ENCODE measurements at regions not wholly inside any gene's neighbourhood (a gene's known extent, or its start where the extent isn't known, plus 50 kb on each side); places are given as distances from the start of the nearest gene placed in this dataset.
"Not testable (repeated sequence)": the region's sequence is repeated elsewhere in the genome, so short reads cannot be mapped to it uniquely, and the experiment has no call there.

DNA sequence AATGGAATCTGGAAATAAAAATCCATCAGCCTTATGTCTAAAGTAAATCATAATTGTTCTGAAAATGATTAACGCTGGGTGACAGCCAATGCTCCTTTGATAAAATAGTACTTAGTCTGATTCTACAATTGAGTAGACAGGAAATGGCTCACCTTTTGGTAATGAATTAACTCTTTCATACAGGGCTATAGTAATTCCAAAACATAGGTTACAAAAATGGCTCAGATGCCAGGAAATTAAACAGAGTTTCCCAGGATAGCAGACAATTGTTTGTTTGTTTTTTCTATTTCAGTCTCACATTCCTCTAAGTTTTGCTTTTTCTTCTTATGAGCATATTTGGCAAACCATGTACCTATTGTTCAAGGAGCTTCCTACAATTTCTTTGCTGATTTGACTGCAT, 257.2 kb upstream of the EPHA7 start:
- ATAC-seq: no peak
- intact Hi-C loops (cut with DNase I): no loop called here
- DNase-seq: no peak

DNA sequence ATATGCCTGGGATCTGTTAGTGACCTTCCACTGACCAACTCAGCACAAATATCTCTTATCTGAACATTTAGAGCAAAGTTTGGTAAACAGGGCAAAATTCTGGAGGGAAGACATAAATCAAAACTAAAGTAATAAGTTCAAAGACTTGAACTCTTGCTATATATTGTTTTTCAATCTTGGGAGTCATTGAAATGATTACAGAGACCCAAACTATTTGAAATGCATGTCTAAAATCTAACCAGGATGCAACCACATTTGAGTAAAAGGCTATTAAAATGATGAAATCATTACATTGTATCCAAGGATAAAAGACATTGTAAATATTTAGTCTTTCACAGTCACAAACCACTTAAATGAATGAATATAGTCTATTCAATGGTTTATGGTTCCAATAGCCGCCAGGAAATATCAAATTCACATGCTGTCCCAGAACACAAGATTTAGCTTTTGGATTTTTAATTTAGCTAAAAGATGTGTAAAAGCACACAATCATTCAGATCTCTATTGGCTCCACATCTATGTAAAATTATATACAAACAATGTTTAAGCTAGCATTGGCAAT, 256.6 kb upstream of the EPHA7 start:
- intact Hi-C loops (cut with DNase I): no loop called here
- DNase-seq (no peak), ATAC-seq (no peak)

GRCh38 chr6:93663111-93663510, 243.8 kb upstream of the EPHA7 start:
- ATAC-seq: no peak
- intact Hi-C loops (cut with DNase I): no loop called here

GRCh38 chr6:93654548-93654947, 235.2 kb upstream of the EPHA7 start:
- DNase-seq (no peak), ATAC-seq (no peak)
- intact Hi-C loops (cut with DNase I): no loop called here

More at GRCh38 chr6:93663111-93663510, 243.8 kb upstream of the EPHA7 start:
- DNase-seq: no peak

GRCh38 chr6:93644611-93645010, 225.3 kb upstream of the EPHA7 start:
- intact Hi-C loops (cut with DNase I): no loop called here
- DNase-seq: no peak
- ATAC-seq: no peak

GRCh38 chr6:93639126-93639525, 219.8 kb upstream of the EPHA7 start:
- intact Hi-C loops (cut with DNase I): no loop called here
- no peak for ATAC-seq
- no peak for DNase-seq

DNA sequence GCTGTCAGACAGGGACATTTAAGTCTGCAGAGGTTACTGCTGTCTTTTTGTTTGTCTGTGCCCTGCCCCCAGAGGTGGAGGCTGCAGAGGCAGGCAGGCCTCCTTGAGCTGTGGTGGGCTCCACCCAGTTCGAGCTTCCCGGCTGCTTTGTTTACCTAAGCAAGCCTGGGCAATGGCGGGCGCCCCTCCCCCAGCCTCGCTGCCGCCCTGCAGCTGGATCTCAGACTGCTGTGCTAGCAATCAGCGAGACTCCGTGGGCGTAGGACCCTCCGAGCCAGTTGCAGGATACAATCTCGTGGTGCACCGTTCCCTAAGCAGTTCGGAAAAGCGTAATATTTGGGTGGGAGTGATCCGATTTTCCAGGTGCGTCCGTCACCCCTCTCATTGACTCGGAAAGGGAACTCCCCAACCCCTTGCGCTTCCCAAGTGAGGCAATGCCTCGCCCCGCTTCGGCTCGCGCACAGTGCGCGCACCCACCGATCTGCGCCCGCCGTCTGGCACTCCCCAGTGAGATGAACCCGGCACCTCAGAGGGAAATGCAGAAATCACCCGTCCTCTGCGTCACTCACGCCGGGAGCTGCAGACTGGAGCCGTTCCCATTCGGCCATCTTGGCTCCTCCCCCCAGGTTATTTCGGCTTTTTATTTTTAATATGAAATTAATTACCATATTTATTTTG, 217.8 kb upstream of the EPHA7 start:
- DNase-seq; intact Hi-C loops (cut with DNase I): not testable (repeated sequence)

GRCh38 chr6:93624408-93624807, 205.0 kb upstream of the EPHA7 start:
- ATAC-seq (no peak), DNase-seq (no peak)
- intact Hi-C loops (cut with DNase I): no loop called here

More for the DNA sequence above, 217.8 kb upstream of the EPHA7 start:
- ATAC-seq: not testable (repeated sequence)

- ATAC-seq: no peak
- DNase-seq: no peak
- intact Hi-C loops (cut with DNase I): no loop called here
Measured at GRCh38 chr6:93621442-93621841, 202.1 kb upstream of the EPHA7 start.

DNA sequence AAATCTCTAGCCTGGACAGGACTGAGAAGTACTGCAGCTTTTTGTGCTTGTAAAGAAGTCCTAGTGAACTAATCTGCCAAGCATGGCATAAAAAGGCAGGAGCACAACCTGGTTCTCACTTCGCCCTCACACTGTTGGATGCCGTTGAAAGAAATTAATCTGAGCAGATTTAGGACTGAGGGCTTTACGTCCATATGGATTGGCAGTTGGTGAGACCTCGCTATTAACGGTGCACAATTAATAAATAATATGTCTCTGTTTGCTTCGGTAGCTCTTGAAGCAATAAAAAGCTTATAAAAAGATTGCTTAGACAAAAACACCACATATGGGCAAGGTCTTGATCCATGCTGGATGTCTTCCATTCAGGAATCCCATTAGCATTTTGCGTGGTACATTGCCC, 185.6 kb upstream of the EPHA7 start:
- DNase-seq (no peak), ATAC-seq (no peak)
- intact Hi-C loops (cut with DNase I): no loop called here

DNA sequence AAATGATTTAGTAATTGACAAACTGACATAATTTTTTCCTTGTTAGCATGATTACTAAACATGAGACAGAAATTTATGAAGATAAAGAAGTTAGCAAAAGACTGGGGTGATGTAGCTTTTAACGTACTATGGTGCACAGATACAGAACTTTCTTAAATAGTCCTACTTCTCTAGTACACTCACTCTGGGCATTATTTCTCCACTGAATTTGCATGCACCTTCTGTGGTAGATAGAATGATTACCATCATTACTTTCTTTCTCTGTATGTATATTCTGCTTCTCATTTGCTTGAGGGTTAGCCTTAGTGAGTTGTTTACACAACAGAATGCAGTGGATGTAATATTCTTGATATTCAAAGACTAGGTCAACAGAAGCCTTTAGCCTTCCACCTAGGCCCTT, 173.1 kb upstream of the EPHA7 start:
- intact Hi-C loops (cut with DNase I): no loop called here
- ATAC-seq: no peak
- no peak for DNase-seq

- intact Hi-C loops (cut with DNase I): no loop called here
- DNase-seq (no peak), ATAC-seq (no peak)
Measured at GRCh38 chr6:93586306-93586705, 166.9 kb upstream of the EPHA7 start.

DNA sequence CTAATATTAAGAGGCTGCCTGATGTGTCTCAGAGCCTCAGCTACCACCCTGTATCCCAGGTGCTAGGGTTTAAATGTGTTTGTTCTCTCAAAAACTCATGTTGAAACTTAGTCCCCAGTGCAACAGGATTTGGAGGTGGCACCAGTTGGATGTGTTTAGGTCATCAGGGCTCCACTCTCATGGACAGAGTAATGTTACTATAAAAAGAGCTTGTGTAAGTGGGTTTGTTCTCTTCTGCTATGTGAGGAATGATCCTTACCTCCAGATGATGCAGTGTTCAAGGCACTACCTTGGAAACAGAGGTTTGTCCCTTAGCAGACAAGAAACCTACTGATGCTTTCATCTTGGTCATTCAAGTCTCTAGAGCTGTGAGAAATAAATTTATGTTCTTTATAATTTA, 164.9 kb upstream of the EPHA7 start:
- intact Hi-C loops (cut with DNase I): no loop called here
- DNase-seq: no peak
- ATAC-seq: no peak

GRCh38 chr6:93581371-93581770, 162.0 kb upstream of the EPHA7 start:
- no peak for DNase-seq
- intact Hi-C loops (cut with DNase I): no loop called here
- no peak for ATAC-seq

DNA sequence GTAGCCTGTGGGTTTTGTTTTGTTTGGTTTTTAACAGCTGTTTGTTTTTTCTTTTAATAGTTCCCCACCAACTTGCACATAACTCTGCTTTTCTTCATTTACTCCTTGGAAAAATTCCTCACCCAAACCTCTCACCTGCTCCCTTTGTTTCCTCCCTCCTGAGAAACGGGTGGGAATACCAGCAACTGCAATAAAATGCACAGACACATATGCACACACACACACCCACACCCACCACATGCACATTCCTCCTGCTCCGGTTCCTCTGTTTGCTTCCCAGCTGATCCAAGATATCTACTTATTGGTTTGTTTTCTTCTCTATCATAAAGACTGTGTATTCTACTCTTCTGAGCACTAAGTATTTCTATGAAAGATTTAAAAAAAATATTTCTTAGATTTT, 161.1 kb upstream of the EPHA7 start:
- intact Hi-C loops (cut with DNase I): no loop called here
- no peak for DNase-seq
- ATAC-seq: no peak

- ATAC-seq: no peak
- intact Hi-C loops (cut with DNase I): no loop called here
- no peak for DNase-seq
Measured at GRCh38 chr6:93575495-93576267, 156.3 kb upstream of the EPHA7 start.

- ATAC-seq (no peak), DNase-seq (no peak)
- intact Hi-C loops (cut with DNase I): no loop called here
Measured at GRCh38 chr6:93574299-93574698, 154.9 kb upstream of the EPHA7 start.

DNA sequence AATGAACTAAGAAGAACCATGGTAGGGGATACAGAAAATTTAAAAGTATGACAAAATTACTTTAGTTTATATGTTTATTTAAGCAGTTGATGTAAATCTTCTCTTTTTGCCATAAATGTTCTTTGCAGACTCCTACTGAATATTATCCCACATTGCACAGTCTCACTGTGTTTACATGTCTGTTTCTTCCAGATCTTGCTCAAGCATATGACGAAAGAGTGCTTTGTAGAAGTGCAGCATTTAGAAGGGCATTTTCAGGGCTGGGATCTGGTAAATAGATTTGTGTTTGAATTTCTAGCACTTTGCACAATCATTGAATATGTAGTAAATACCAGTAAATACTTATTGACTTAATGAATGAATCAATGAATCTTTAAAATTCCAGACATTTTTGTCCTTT, 152.0 kb upstream of the EPHA7 start:
- DNase-seq: no peak
- intact Hi-C loops (cut with DNase I): no loop called here
- no peak for ATAC-seq

DNA sequence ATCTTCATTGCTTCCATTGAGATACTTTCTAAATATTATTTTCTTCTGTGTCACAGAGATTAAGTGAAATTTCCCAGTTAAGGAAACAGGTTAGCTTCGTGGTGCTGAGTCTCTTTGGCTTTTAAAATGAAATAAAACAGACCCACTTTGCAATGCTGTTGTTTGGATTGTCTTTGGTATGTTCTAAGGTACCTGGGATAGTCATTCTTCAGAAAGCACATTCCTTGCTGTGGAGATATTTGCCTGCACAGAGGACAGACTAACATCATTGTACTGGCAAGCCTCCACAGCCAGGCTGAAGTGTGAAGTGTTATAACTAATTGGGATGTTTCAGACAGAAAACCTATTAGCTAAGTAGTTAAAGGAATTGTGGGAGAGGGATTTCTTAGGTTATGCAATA, 148.8 kb upstream of the EPHA7 start:
- DNase-seq (no peak), ATAC-seq (no peak)
- intact Hi-C loops (cut with DNase I): no loop called here

GRCh38 chr6:93567164-93567563, 147.8 kb upstream of the EPHA7 start:
- ATAC-seq (no peak), DNase-seq (no peak)
- intact Hi-C loops (cut with DNase I): no loop called here

DNA sequence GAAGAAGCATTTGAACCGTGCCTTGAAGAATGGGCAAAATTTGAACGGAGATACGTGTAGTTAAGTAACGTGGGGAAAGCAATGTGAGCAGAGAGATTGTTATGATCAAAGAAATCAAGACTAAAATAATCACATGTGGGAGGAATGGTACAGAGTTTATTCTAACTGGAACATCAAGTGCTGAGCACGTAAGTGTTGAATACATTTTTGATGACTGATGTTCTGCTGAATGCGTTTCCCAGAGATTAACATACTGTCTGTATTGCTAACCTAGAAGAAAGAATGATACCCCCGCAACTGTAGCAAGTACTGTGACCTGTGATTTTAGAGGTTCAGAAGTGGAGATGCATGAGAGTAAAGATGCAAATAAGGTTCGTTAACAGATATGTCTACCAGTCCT, 146.9 kb upstream of the EPHA7 start:
- DNase-seq (no peak), ATAC-seq (no peak)
- intact Hi-C loops (cut with DNase I): no loop called here

All from left cardiac atrium (tissue), 4 donors.